WTC11 (cell line): ENCODE measurements at regions not wholly inside any gene's neighbourhood (a gene's known extent, or its start where the extent isn't known, plus 50 kb on each side); places are given as distances from the start of the nearest gene placed in this dataset.

Experiments
- ATAC-seq: fragments of 200-7000 bp; cut with Tn5 transposase; 2 replicates; pipeline ENCODE4 v1.10.0; 2021; ENCODE audit warnings: mild to moderate bottlenecking, moderate library complexity
- CTCF ChIA-PET: fragments of 300-600 bp; sonication (Branson Sonifier 250); formaldehyde crosslinking; loops from one replicate; lab custom pipeline; 2021; ENCODE audit warnings: antibody characterized with exemption; lab: Charles Lee
- POLR2A ChIA-PET: fragments of 350-600 bp; sonication (Branson Sonifier 250); formaldehyde crosslinking; loops from one replicate; lab custom pipeline; 2021; ENCODE audit warnings: antibody characterized with exemption; lab: Charles Lee
- DNase-seq: peaks from one replicate; pipeline ENCODE4 v3.0.0; 2021; ENCODE audit warnings: low spot score
- H3K27ac Mint-ChIP-seq: 2 replicates; pipeline ENCODE4 v1.8.0; 2021; ENCODE audit warnings: mixed read lengths
- H3K27me3 Mint-ChIP-seq: 2 replicates; pipeline ENCODE4 v1.8.0; 2021; ENCODE audit warnings: low read depth, mild to moderate bottlenecking, moderate library complexity, mixed read lengths
- H3K36me3 Mint-ChIP-seq: 2 replicates; pipeline ENCODE4 v1.8.0; 2021; ENCODE audit warnings: mixed read lengths
- H3K4me1 Mint-ChIP-seq: 2 replicates; pipeline ENCODE4 v1.8.0; 2022; ENCODE audit warnings: mixed read lengths
- H3K4me3 Mint-ChIP-seq: 2 replicates; pipeline ENCODE4 v1.8.0; 2021; ENCODE audit warnings: mild to moderate bottlenecking, moderate library complexity, mixed read lengths
- H3K9me3 Mint-ChIP-seq: 2 replicates; pipeline ENCODE4 v1.8.0; 2021; ENCODE audit warnings: mixed read lengths
- ETV6 ChIP-seq: sonication (generic); formaldehyde crosslinking; IDR thresholded peaks from 2 replicates; pipeline ENCODE4 v1.8.1; 2022; ENCODE audit warnings: mild to moderate bottlenecking, missing genetic modification reagents
- FOXP1 ChIP-seq: sonication (generic); formaldehyde crosslinking; IDR thresholded peaks from 2 replicates; pipeline ENCODE4 v1.8.0; 2022; ENCODE audit warnings: missing genetic modification reagents, mild to moderate bottlenecking, moderate library complexity, borderline replicate concordance
- GTF2I ChIP-seq: fragments of 250-450 bp; sonication (Bioruptor Pico); conservative IDR thresholded peaks from 2 replicates; pipeline ENCODE4 v1.4.0; 2021; ENCODE audit warnings: mild to moderate bottlenecking
- HMGA2 ChIP-seq: fragments of 250-450 bp; sonication (Bioruptor Pico); IDR thresholded peaks from 2 replicates; pipeline ENCODE4 v1.4.0; 2021; ENCODE audit warnings: mild to moderate bottlenecking, moderate library complexity
- KAT7 ChIP-seq: sonication (generic); formaldehyde crosslinking; IDR thresholded peaks from 2 replicates; pipeline ENCODE4 v1.8.1; 2023; ENCODE audit warnings: missing genetic modification reagents, mild to moderate bottlenecking, borderline replicate concordance
- MYBL2 ChIP-seq: sonication (generic); formaldehyde crosslinking; IDR thresholded peaks from 2 replicates; pipeline ENCODE4 v1.8.1; 2023; ENCODE audit warnings: mild to moderate bottlenecking, moderate library complexity, missing genetic modification reagents
- TF ChIP-seq, protein P1 (sequence below): sonication (generic); formaldehyde crosslinking; IDR thresholded peaks from 2 replicates; pipeline ENCODE4 v1.8.0; 2022; ENCODE audit warnings: mild to moderate bottlenecking, missing genetic modification reagents
- TF ChIP-seq, protein P2 (sequence below): sonication (generic); formaldehyde crosslinking; IDR thresholded peaks from 2 replicates; pipeline ENCODE4 v1.8.1; 2023; ENCODE audit warnings: mild to moderate bottlenecking, missing genetic modification reagents
- TF ChIP-seq, protein P3 (sequence below): sonication (generic); formaldehyde crosslinking; IDR thresholded peaks from 2 replicates; pipeline ENCODE4 v1.8.0; 2023; ENCODE audit warnings: mild to moderate bottlenecking, missing genetic modification reagents
- TF ChIP-seq, protein P4 (sequence below): sonication (generic); formaldehyde crosslinking; IDR thresholded peaks from 2 replicates; pipeline ENCODE4 v1.8.1; 2023; ENCODE audit warnings: mild to moderate bottlenecking, moderate library complexity, missing genetic modification reagents
- TF ChIP-seq, protein P5 (sequence below): fragments of 250-450 bp; sonication (Bioruptor Pico); IDR thresholded peaks from 2 replicates; pipeline ENCODE4 v1.9.0; 2021; ENCODE audit warnings: mild to moderate bottlenecking
- TF ChIP-seq, protein P6 (sequence below): sonication (generic); formaldehyde crosslinking; IDR thresholded peaks from 2 replicates; pipeline ENCODE4 v1.8.1; 2023; ENCODE audit warnings: mild to moderate bottlenecking, missing genetic modification reagents, moderate library complexity

DNA sequence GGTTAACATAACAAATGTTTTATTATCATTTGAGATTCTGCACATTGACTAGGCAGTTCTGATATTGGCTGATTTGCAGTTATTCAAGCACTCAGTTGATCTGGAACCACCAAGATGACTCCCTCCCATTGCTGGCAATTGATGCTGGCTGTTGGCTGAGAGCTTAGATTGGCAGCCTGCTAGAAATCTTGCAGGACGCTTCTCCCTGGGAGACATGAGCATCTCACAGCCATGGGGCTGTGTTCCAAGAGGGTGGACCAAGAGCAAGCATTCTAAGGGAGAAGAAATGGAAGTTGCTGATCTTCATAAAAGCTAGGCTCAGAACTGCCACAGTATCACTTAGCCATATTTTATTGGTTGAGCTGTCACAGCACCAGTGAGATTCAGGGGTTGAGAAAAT is 233.4 kb upstream of the ID4 start:
- no peaks in the 10 kb centered on the region for H3K36me3 Mint-ChIP-seq
- ATAC-seq (no peak), DNase-seq (no peak)
- peaks cover 12% of the 10 kb centered on the region for H3K4me1 Mint-ChIP-seq
- CTCF ChIA-PET, result interaction anchor here (1.0 kb wide), 1 partner anchor 10 kb away, joined by 4 read pairs; no protein-coding TSS in a partner anchor
- POLR2A ChIA-PET, result no interaction called here
- H3K4me3 Mint-ChIP-seq, result no peak overlapping the region
- peaks cover 6% of the 10 kb centered on the region for H3K9me3 Mint-ChIP-seq
- H3K27ac Mint-ChIP-seq, result no peak overlapping the region
- no peak for TF ChIP-seq ETV6 (CRISPR knock-in tag)
- TF ChIP-seq, protein P1, sequence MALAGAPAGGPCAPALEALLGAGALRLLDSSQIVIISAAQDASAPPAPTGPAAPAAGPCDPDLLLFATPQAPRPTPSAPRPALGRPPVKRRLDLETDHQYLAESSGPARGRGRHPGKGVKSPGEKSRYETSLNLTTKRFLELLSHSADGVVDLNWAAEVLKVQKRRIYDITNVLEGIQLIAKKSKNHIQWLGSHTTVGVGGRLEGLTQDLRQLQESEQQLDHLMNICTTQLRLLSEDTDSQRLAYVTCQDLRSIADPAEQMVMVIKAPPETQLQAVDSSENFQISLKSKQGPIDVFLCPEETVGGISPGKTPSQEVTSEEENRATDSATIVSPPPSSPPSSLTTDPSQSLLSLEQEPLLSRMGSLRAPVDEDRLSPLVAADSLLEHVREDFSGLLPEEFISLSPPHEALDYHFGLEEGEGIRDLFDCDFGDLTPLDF, result no peak
- TF ChIP-seq MYBL2 (CRISPR knock-in tag), result no peak
- TF ChIP-seq, protein P2, sequence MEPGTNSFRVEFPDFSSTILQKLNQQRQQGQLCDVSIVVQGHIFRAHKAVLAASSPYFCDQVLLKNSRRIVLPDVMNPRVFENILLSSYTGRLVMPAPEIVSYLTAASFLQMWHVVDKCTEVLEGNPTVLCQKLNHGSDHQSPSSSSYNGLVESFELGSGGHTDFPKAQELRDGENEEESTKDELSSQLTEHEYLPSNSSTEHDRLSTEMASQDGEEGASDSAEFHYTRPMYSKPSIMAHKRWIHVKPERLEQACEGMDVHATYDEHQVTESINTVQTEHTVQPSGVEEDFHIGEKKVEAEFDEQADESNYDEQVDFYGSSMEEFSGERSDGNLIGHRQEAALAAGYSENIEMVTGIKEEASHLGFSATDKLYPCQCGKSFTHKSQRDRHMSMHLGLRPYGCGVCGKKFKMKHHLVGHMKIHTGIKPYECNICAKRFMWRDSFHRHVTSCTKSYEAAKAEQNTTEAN (CRISPR knock-in tag), result no peak
- TF ChIP-seq, protein P3, sequence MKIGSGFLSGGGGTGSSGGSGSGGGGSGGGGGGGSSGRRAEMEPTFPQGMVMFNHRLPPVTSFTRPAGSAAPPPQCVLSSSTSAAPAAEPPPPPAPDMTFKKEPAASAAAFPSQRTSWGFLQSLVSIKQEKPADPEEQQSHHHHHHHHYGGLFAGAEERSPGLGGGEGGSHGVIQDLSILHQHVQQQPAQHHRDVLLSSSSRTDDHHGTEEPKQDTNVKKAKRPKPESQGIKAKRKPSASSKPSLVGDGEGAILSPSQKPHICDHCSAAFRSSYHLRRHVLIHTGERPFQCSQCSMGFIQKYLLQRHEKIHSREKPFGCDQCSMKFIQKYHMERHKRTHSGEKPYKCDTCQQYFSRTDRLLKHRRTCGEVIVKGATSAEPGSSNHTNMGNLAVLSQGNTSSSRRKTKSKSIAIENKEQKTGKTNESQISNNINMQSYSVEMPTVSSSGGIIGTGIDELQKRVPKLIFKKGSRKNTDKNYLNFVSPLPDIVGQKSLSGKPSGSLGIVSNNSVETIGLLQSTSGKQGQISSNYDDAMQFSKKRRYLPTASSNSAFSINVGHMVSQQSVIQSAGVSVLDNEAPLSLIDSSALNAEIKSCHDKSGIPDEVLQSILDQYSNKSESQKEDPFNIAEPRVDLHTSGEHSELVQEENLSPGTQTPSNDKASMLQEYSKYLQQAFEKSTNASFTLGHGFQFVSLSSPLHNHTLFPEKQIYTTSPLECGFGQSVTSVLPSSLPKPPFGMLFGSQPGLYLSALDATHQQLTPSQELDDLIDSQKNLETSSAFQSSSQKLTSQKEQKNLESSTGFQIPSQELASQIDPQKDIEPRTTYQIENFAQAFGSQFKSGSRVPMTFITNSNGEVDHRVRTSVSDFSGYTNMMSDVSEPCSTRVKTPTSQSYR (CRISPR knock-in tag), result no peak
- TF ChIP-seq FOXP1 (CRISPR knock-in tag), result no peak
- TF ChIP-seq HMGA2 (CRISPR knock-in tag), result no peak
- TF ChIP-seq, all 79 proteins: peak for 0
- H3K27me3 Mint-ChIP-seq, result no peaks in the 10 kb centered on the region

DNA sequence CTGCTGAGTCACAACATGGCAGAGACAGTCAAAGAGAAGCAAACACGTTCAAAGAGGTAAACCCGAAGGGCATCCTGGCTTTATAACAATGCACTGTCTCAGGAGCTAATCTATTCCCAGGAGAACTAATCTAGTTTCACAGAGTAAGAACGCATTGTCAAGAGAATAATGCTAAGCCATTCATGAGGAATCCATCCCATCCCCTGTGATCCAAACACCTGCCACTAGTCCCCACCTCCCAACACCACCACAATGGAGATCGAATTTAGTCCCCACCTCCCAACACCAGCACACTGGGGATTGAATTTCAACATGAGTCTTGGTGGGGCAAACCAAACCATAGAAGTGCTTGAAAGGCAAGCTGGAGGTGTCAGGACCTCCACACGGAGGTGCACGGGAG is 231.5 kb upstream of the ID4 start:
- ATAC-seq (peak; percentile 56), DNase-seq (no peak)

More for the DNA sequence above, 231.5 kb upstream of the ID4 start:
- H3K4me3 Mint-ChIP-seq, result no peak overlapping the region
- H3K27me3 Mint-ChIP-seq, result no peaks in the 10 kb centered on the region
- H3K36me3 Mint-ChIP-seq, result no peaks in the 10 kb centered on the region
- ChIA-PET POLR2A (no interaction called here), CTCF (no interaction called here)
- H3K9me3 Mint-ChIP-seq, result peaks cover 6% of the 10 kb centered on the region
- H3K4me1 Mint-ChIP-seq, result peaks cover 17% of the 10 kb centered on the region
- no peak overlapping the region for H3K27ac Mint-ChIP-seq
- TF ChIP-seq, protein P4, sequence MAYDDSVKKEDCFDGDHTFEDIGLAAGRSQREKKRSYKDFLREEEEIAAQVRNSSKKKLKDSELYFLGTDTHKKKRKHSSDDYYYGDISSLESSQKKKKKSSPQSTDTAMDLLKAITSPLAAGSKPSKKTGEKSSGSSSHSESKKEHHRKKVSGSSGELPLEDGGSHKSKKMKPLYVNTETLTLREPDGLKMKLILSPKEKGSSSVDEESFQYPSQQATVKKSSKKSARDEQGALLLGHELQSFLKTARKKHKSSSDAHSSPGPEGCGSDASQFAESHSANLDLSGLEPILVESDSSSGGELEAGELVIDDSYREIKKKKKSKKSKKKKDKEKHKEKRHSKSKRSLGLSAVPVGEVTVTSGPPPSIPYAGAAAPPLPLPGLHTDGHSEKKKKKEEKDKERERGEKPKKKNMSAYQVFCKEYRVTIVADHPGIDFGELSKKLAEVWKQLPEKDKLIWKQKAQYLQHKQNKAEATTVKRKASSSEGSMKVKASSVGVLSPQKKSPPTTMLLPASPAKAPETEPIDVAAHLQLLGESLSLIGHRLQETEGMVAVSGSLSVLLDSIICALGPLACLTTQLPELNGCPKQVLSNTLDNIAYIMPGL (CRISPR knock-in tag), result no peak
- TF ChIP-seq MYBL2 (CRISPR knock-in tag) (no peak), KAT7 (no peak), GTF2I (CRISPR knock-in tag) (no peak)
- TF ChIP-seq, protein P5, sequence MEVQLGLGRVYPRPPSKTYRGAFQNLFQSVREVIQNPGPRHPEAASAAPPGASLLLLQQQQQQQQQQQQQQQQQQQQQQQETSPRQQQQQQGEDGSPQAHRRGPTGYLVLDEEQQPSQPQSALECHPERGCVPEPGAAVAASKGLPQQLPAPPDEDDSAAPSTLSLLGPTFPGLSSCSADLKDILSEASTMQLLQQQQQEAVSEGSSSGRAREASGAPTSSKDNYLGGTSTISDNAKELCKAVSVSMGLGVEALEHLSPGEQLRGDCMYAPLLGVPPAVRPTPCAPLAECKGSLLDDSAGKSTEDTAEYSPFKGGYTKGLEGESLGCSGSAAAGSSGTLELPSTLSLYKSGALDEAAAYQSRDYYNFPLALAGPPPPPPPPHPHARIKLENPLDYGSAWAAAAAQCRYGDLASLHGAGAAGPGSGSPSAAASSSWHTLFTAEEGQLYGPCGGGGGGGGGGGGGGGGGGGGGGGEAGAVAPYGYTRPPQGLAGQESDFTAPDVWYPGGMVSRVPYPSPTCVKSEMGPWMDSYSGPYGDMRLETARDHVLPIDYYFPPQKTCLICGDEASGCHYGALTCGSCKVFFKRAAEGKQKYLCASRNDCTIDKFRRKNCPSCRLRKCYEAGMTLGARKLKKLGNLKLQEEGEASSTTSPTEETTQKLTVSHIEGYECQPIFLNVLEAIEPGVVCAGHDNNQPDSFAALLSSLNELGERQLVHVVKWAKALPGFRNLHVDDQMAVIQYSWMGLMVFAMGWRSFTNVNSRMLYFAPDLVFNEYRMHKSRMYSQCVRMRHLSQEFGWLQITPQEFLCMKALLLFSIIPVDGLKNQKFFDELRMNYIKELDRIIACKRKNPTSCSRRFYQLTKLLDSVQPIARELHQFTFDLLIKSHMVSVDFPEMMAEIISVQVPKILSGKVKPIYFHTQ, result no peak
- TF ChIP-seq, protein P6, sequence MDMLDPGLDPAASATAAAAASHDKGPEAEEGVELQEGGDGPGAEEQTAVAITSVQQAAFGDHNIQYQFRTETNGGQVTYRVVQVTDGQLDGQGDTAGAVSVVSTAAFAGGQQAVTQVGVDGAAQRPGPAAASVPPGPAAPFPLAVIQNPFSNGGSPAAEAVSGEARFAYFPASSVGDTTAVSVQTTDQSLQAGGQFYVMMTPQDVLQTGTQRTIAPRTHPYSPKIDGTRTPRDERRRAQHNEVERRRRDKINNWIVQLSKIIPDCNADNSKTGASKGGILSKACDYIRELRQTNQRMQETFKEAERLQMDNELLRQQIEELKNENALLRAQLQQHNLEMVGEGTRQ, result no peak
